Fibroblast of villous mesenchyme (primary cell): ENCODE measurements at regions not wholly inside any gene's neighbourhood (a gene's known extent, or its start where the extent isn't known, plus 50 kb on each side); places are given as distances from the start of the nearest gene placed in this dataset.

Source experiments
- DNase-seq: peaks from one replicate; pipeline ENCODE4 v3.0.0-alpha.2; 2010; ENCODE audit warnings: low read depth
- H3K4me3 ChIP-seq: 2 replicates; pipeline ENCODE4 v1.5.1; 2011; ENCODE audit warnings: low read depth, mild to moderate bottlenecking, low read length
- CTCF ChIP-seq: IDR thresholded peaks from 2 replicates; pipeline ENCODE4 v1.5.1; 2012; ENCODE audit warnings: low read depth, mild to moderate bottlenecking, low read length; ENCODE audit not compliant: insufficient read depth

- DNase-seq: no peak
- TF ChIP-seq CTCF: no peak
- H3K4me3 ChIP-seq: no peak overlapping the region
Observed at GRCh38 chr11:27771516-27771915, 71.3 kb upstream of the BDNF start.

GRCh38 chr11:27770576-27770975 is 70.3 kb upstream of the BDNF start:
- no peak overlapping the region for H3K4me3 ChIP-seq
- no peak for DNase-seq
- TF ChIP-seq CTCF: no peak

GRCh38 chr11:27763736-27764135 is 63.5 kb upstream of the BDNF start:
- no peak overlapping the region for H3K4me3 ChIP-seq
- no peak for TF ChIP-seq CTCF
- DNase-seq: no peak

GRCh38 chr11:27761356-27761755 is 61.1 kb upstream of the BDNF start:
- no peak for TF ChIP-seq CTCF
- DNase-seq: no peak
- H3K4me3 ChIP-seq: no peak overlapping the region

GRCh38 chr11:27757953-27758352 is 57.7 kb upstream of the BDNF start:
- TF ChIP-seq CTCF: no peak
- DNase-seq: no peak
- no peak overlapping the region for H3K4me3 ChIP-seq

GRCh38 chr11:27754035-27755017 is 54.1 kb upstream of the BDNF start:
- TF ChIP-seq CTCF: no peak
- no peak for DNase-seq

More at GRCh38 chr11:27754035-27755017, 54.1 kb upstream of the BDNF start:
- H3K4me3 ChIP-seq: no peak overlapping the region
